Endothelial cell (in vitro differentiated cells): ENCODE measurements at regions not wholly inside any gene's neighbourhood (a gene's known extent, or its start where the extent isn't known, plus 50 kb on each side); places are given as distances from the start of the nearest gene placed in this dataset.
"Not testable (repeated sequence)": the region's sequence is repeated elsewhere in the genome, so short reads cannot be mapped to it uniquely, and the experiment has no call there.

Source experiments
- DNase-seq: peaks from one replicate; pipeline ENCODE4 v3.0.0; 2021; ENCODE audit warnings: low spot score
- H3K27ac Mint-ChIP-seq: one replicate; pipeline ENCODE4 v1.8.0; 2021; ENCODE audit warnings: mixed read lengths, inconsistent platforms; ENCODE audit not compliant: unreplicated experiment
- H3K27me3 Mint-ChIP-seq: one replicate; pipeline ENCODE4 v1.8.0; 2021; ENCODE audit warnings: mild to moderate bottlenecking, moderate library complexity, mixed read lengths, inconsistent platforms; ENCODE audit not compliant: unreplicated experiment
- H3K36me3 Mint-ChIP-seq: one replicate; pipeline ENCODE4 v1.8.0; 2021; ENCODE audit warnings: mild to moderate bottlenecking, low read depth, mixed read lengths, inconsistent platforms; ENCODE audit not compliant: unreplicated experiment
- H3K4me1 Mint-ChIP-seq: one replicate; pipeline ENCODE4 v1.8.0; 2021; ENCODE audit warnings: mild to moderate bottlenecking, mixed read lengths, inconsistent platforms; ENCODE audit not compliant: unreplicated experiment
- H3K4me3 Mint-ChIP-seq: one replicate; pipeline ENCODE4 v1.8.0; 2021; ENCODE audit warnings: mild to moderate bottlenecking, mixed read lengths, inconsistent platforms; ENCODE audit not compliant: unreplicated experiment
- H3K9me3 Mint-ChIP-seq: one replicate; pipeline ENCODE4 v1.8.0; 2021; ENCODE audit warnings: mixed read lengths, inconsistent platforms; ENCODE audit not compliant: unreplicated experiment
- TF ChIP-seq, protein P1 (sequence below): fragments of 200-600 bp; sonication (generic); IDR thresholded peaks from one replicate; pipeline ENCODE4 v1.5.0; 2021; ENCODE audit warnings: antibody characterized with exemption; ENCODE audit not compliant: unreplicated experiment

DNA sequence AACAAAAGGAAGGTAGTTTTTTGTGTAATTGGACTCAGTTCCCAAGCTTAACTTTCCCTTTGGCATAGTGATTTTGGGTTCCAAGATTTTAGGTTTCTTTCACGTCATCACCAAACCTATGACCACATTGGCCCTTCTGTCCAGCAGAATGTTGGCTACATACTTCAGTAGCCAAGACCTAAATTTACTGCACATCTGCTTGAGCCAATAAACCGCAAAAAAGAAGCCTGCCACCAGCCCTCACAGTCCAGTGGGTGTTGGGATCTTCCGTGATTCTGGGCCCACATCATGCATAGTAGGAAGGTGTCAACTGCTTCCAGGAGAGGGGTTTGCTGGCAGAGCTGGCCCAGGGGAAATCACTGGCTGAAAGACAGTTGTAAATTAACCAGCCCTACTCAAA is 57.6 kb upstream of the LIPC start:
- Mint-ChIP-seq H3K4me1 (peaks cover 5% of the 10 kb centered on the region), H3K36me3 (peaks cover 9% of the 10 kb centered on the region), H3K9me3 (peaks cover 4% of the 10 kb centered on the region), H3K27ac (no peak overlapping the region), H3K4me3 (no peak overlapping the region), H3K27me3 (peaks cover 1% of the 10 kb centered on the region)
- TF ChIP-seq, protein P1, sequence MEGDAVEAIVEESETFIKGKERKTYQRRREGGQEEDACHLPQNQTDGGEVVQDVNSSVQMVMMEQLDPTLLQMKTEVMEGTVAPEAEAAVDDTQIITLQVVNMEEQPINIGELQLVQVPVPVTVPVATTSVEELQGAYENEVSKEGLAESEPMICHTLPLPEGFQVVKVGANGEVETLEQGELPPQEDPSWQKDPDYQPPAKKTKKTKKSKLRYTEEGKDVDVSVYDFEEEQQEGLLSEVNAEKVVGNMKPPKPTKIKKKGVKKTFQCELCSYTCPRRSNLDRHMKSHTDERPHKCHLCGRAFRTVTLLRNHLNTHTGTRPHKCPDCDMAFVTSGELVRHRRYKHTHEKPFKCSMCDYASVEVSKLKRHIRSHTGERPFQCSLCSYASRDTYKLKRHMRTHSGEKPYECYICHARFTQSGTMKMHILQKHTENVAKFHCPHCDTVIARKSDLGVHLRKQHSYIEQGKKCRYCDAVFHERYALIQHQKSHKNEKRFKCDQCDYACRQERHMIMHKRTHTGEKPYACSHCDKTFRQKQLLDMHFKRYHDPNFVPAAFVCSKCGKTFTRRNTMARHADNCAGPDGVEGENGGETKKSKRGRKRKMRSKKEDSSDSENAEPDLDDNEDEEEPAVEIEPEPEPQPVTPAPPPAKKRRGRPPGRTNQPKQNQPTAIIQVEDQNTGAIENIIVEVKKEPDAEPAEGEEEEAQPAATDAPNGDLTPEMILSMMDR: no peak
- DNase-seq: no peak

DNA sequence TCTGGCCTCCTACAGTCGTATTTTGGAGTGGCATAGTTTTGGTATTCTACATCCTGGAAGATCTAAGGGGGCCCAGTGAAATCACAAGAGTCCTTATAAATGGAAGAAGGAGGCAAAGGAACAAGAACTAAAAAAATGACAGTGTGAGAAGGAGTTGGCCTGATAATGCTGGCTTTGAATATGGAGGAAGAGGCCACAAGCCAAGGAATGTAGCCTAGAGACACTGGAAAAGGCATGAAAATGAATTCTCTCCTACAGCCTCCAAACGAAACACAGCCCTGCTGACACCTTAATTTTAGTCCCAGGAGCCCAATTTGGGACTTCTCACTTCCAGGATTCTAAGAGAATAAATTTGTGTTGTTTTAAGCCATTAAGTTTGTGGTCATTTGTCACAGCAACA is 54.6 kb upstream of the LIPC start:
- Mint-ChIP-seq H3K9me3 (peaks cover 4% of the 10 kb centered on the region), H3K4me3 (no peak overlapping the region), H3K27ac (no peak overlapping the region)

GRCh38 chr15:58378241-58379085 is 53.3 kb upstream of the LIPC start:
- TF ChIP-seq, protein P1: no peak
- Mint-ChIP-seq H3K27ac (no peak overlapping the region), H3K9me3 (peaks cover 4% of the 10 kb centered on the region), H3K36me3 (peaks cover 6% of the 10 kb centered on the region), H3K4me1 (peaks cover under 1% of the 10 kb centered on the region), H3K27me3 (peaks cover 3% of the 10 kb centered on the region), H3K4me3 (no peak overlapping the region)
- no peak for DNase-seq

More for the DNA sequence above, 54.6 kb upstream of the LIPC start:
- Mint-ChIP-seq H3K27me3 (peaks cover 1% of the 10 kb centered on the region), H3K4me1 (no peaks in the 10 kb centered on the region), H3K36me3 (peaks cover 6% of the 10 kb centered on the region)
- no peak for DNase-seq
- TF ChIP-seq, protein P1: no peak

DNA sequence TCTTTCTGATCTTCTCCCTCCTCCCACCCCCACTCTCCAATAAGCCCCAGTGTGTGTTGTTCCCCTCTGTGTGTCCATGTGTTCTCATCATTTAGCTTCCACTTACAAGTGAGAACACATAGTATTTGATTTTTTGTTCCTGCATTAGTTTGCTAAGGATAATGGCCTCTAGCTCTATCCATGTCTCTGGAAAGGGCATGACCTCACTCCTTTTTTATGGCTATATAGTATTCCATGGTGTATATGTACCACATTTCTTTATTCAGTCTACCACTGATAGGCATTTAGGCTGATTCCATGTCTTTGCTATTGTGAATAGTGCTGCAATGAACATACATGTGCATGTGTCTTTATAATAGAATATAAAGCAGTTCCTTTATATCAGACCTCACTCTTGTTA is 52.3 kb upstream of the LIPC start:
- not testable (repeated sequence) for DNase-seq, H3K9me3 Mint-ChIP-seq, H3K4me3 Mint-ChIP-seq, H3K36me3 Mint-ChIP-seq, H3K4me1 Mint-ChIP-seq, H3K27ac Mint-ChIP-seq, H3K27me3 Mint-ChIP-seq

DNA sequence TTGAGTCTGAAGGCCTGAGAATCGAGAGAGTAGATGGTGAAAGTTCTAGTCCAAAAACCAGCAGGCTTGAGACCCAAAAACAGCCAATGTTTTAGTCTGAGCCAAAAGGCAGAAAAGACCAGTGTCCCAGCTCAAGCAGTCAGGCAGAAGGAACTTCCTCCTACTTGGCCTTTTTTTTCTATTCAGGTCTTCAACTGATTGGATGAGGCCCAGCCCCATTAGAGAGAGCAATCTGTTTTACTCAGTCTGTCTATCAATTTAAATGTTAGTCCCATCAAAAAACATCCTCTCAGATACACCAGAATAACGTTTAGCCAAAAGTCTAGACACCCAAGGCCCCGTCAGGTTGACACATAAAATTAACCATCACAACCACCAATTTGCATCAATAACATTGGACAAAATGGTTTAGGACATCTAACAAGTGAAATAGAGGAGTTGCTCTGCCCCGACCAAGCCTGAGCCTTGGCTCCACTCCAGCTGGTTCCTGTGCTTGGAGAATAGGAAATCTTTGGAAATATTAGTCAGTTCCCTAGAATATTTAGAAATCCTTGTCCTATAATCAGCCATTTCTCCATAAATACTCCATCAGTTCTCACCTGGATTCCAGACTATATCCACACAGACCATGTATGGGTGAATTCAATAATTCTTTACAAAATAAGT is 51.4 kb upstream of the LIPC start:
- Mint-ChIP-seq H3K27me3 (peaks cover 3% of the 10 kb centered on the region), H3K4me1 (peaks cover 11% of the 10 kb centered on the region), H3K4me3 (no peak overlapping the region), H3K9me3 (peaks cover 4% of the 10 kb centered on the region), H3K27ac (no peak overlapping the region), H3K36me3 (peaks cover 6% of the 10 kb centered on the region)
- DNase-seq: no peak
- TF ChIP-seq, protein P1: no peak
